GM19328 (cell line): ENCODE measurements at regions not wholly inside any gene's neighbourhood (a gene's known extent, or its start where the extent isn't known, plus 50 kb on each side); places are given as distances from the start of the nearest gene placed in this dataset.
"Not testable (repeated sequence)": the region's sequence is repeated elsewhere in the genome, so short reads cannot be mapped to it uniquely, and the experiment has no call there.

Source experiments
- ATAC-seq: cut with Tn5 transposase; IDR thresholded peaks from one replicate; pipeline ENCODE4 v1.9.1; 2021; ENCODE audit warnings: mild to moderate bottlenecking, moderate library complexity; ENCODE audit not compliant: unreplicated experiment

- no peak for ATAC-seq
These were observed 1759.6 kb downstream of the C4orf33 start for GRCh38 chr4:130855533-130855932.

- no peak for ATAC-seq
These were observed 1764.0 kb downstream of the C4orf33 start for GRCh38 chr4:130859991-130860390.

GRCh38 chr4:130896920-130897319 lies 1801.0 kb downstream of the C4orf33 start:
- ATAC-seq = no peak

- ATAC-seq = no peak
These were observed 1805.4 kb downstream of the C4orf33 start for GRCh38 chr4:130901321-130901720.

- no peak for ATAC-seq
These were observed 1827.0 kb downstream of the C4orf33 start for GRCh38 chr4:130922955-130923354.

- ATAC-seq = no peak
These were observed 1859.6 kb downstream of the C4orf33 start for GRCh38 chr4:130955520-130955919.

GRCh38 chr4:130985371-130985770 lies 1889.4 kb downstream of the C4orf33 start:
- ATAC-seq = no peak

GRCh38 chr4:130995988-130996387 lies 1900.0 kb downstream of the C4orf33 start:
- ATAC-seq = no peak

GRCh38 chr4:131001371-131001770 lies 1905.4 kb downstream of the C4orf33 start:
- no peak for ATAC-seq

GRCh38 chr4:131002132-131002531 lies 1906.2 kb downstream of the C4orf33 start:
- no peak for ATAC-seq

- ATAC-seq = no peak
These were observed 1910.4 kb downstream of the C4orf33 start for GRCh38 chr4:131006388-131006787.

- not testable (repeated sequence) for ATAC-seq
These were observed 1916.0 kb downstream of the C4orf33 start for GRCh38 chr4:131011961-131012360.

- no peak for ATAC-seq
These were observed 1917.3 kb downstream of the C4orf33 start for GRCh38 chr4:131013226-131013625.

- no peak for ATAC-seq
These were observed 1930.8 kb downstream of the C4orf33 start for GRCh38 chr4:131026771-131027170.

- ATAC-seq = no peak
These were observed 1948.4 kb downstream of the C4orf33 start for GRCh38 chr4:131044368-131044767.

- ATAC-seq = no peak
These were observed 1950.9 kb downstream of the C4orf33 start for GRCh38 chr4:131046821-131047220.

- no peak for ATAC-seq
These were observed 1956.7 kb downstream of the C4orf33 start for GRCh38 chr4:131052646-131053045.

- ATAC-seq = no peak
These were observed 1958.6 kb downstream of the C4orf33 start for GRCh38 chr4:131054489-131055019.

- no peak for ATAC-seq
These were observed 1965.8 kb downstream of the C4orf33 start for GRCh38 chr4:131061734-131062133.

- ATAC-seq = no peak
These were observed 1967.9 kb downstream of the C4orf33 start for GRCh38 chr4:131063878-131064277.

GRCh38 chr4:131081069-131081468 lies 1985.1 kb downstream of the C4orf33 start:
- ATAC-seq = no peak

- no peak for ATAC-seq
These were observed 1989.0 kb downstream of the C4orf33 start for GRCh38 chr4:131084997-131085396.

GRCh38 chr4:131091896-131092295 lies 1995.9 kb downstream of the C4orf33 start:
- ATAC-seq = no peak
